IMR-90 (cell line): ENCODE measurements at regions not wholly inside any gene's neighbourhood (a gene's known extent, or its start where the extent isn't known, plus 50 kb on each side); places are given as distances from the start of the nearest gene placed in this dataset.

Experiments
- ATAC-seq: fragments of 200-7000 bp; cut with Tn5 transposase; 2 replicates; pipeline ENCODE4 v1.9.1; 2020; ENCODE audit warnings: low read depth, mild to moderate bottlenecking, moderate library complexity
- BruUV-seq: library from RNA; stranded (reverse); fragments of 400-500 nt; replicated peaks from 2 replicates; lab custom pipeline; 2021; lab: Mats Ljungman, UMichigan
- CTCF ChIA-PET: fragments of 300-600 bp; formaldehyde crosslinking; extraction: SDS; loops from one replicate; lab custom pipeline; 2021; ENCODE audit warnings: antibody characterized with exemption; lab: Yijun Ruan, JAX
- POLR2A ChIA-PET: fragments of 300-600 bp; sonication (Branson Sonifier 250); formaldehyde crosslinking; loops from one replicate; lab custom pipeline; 2022; ENCODE audit warnings: antibody characterized with exemption; ENCODE audit not compliant: unreplicated experiment; lab: Charles Lee
- DNase-seq: peaks from one replicate; pipeline ENCODE4 v3.0.0; 2013
- H2AFZ ChIP-seq: replicated peaks from 2 replicates; pipeline ENCODE3; 2013; ENCODE audit warnings: low read length, mild to moderate bottlenecking; ENCODE audit not compliant: poor library complexity
- H2AK5ac ChIP-seq: 2 replicates; pipeline ENCODE4 v1.6.1; 2013; ENCODE audit warnings: low read depth, low read length, inconsistent platforms
- H2AK9ac ChIP-seq: replicated peaks from 2 replicates; pipeline ENCODE3; 2013; ENCODE audit warnings: mild to moderate bottlenecking, low read depth, low read length, moderate library complexity; ENCODE audit not compliant: poor library complexity
- H2BK120ac ChIP-seq: 2 replicates; pipeline ENCODE4 v1.6.1; 2013; ENCODE audit warnings: low read depth, low read length, inconsistent platforms
- H2BK15ac ChIP-seq: 3 replicates; pipeline ENCODE4 v1.6.1; 2013; ENCODE audit warnings: low read depth, low read length, inconsistent platforms
- H2BK20ac ChIP-seq: 2 replicates; pipeline ENCODE4 v1.6.1; 2013; ENCODE audit warnings: low read depth, mild to moderate bottlenecking, inconsistent platforms, low read length, moderate library complexity
- H2BK5ac ChIP-seq: 2 replicates; pipeline ENCODE4 v1.6.1; 2013; ENCODE audit warnings: mild to moderate bottlenecking, low read depth, low read length, inconsistent platforms; ENCODE audit not compliant: poor library complexity, severe bottlenecking
- H3K14ac ChIP-seq: replicated peaks from 2 replicates; pipeline ENCODE4 v1.6.1; 2013; ENCODE audit warnings: low read depth, low read length, inconsistent platforms
- H3K18ac ChIP-seq: 2 replicates; pipeline ENCODE4 v1.6.1; 2013; ENCODE audit warnings: low read depth, low read length, control low read depth
- H3K23ac ChIP-seq: 2 replicates; pipeline ENCODE4 v1.6.1; 2013; ENCODE audit warnings: low read depth, low read length, inconsistent platforms
- H3K27ac ChIP-seq: 2 replicates; pipeline ENCODE4 v1.5.1; 2013; ENCODE audit warnings: mild to moderate bottlenecking, control low read depth, low read length; ENCODE audit not compliant: insufficient read depth
- H3K27me3 ChIP-seq: 2 replicates; pipeline ENCODE4 v1.6.1; 2013; ENCODE audit warnings: low read length; ENCODE audit not compliant: control insufficient read depth, insufficient read depth
- H3K36me3 ChIP-seq: 2 replicates; pipeline ENCODE4 v1.6.1; 2013; ENCODE audit warnings: low read length, mixed read lengths; ENCODE audit not compliant: control insufficient read depth, insufficient read depth
- H3K4ac ChIP-seq: 2 replicates; pipeline ENCODE4 v1.6.1; 2013; ENCODE audit warnings: low read depth, low read length, inconsistent platforms
- H3K4me1 ChIP-seq: 2 replicates; pipeline ENCODE4 v1.6.1; 2013; ENCODE audit warnings: low read length, mixed read lengths; ENCODE audit not compliant: control insufficient read depth, insufficient read depth
- H3K4me2 ChIP-seq: 2 replicates; pipeline ENCODE4 v1.6.1; 2013; ENCODE audit warnings: low read depth, mild to moderate bottlenecking, control low read depth, low read length, moderate library complexity
- H3K4me3 ChIP-seq: 2 replicates; pipeline ENCODE4 v1.5.1; 2013; ENCODE audit warnings: low read depth, mild to moderate bottlenecking, control low read depth, low read length, moderate library complexity; ENCODE audit not compliant: insufficient read depth
- H3K56ac ChIP-seq: 2 replicates; pipeline ENCODE4 v1.6.1; 2013; ENCODE audit warnings: low read length, inconsistent platforms; ENCODE audit not compliant: insufficient read depth; ENCODE audit errors: extremely low read depth
- H3K79me1 ChIP-seq, 2 experiments: 2 replicates each; pipeline ENCODE4 v1.6.1; 2013; ENCODE audit warnings: low read length in 2 of 2, inconsistent platforms in 1 of 2, low read depth in 1 of 2
- H3K9ac ChIP-seq: 2 replicates; pipeline ENCODE4 v1.6.1; 2013; ENCODE audit warnings: low read depth, low read length, control low read depth
- H3K9me1 ChIP-seq: 2 replicates; pipeline ENCODE4 v1.6.1; 2013; ENCODE audit warnings: low read length, inconsistent platforms; ENCODE audit not compliant: insufficient read depth
- H3K9me3 ChIP-seq: 2 replicates; pipeline ENCODE4 v1.6.1; 2013; ENCODE audit warnings: low read length; ENCODE audit not compliant: control insufficient read depth, insufficient read depth
- H4K20me1 ChIP-seq: 2 replicates; pipeline ENCODE4 v1.6.1; 2013; ENCODE audit warnings: low read length, inconsistent platforms; ENCODE audit not compliant: insufficient read depth
- H4K5ac ChIP-seq: 2 replicates; pipeline ENCODE4 v1.6.1; 2013; ENCODE audit warnings: mild to moderate bottlenecking, low read depth, low read length, control low read depth
- H4K8ac ChIP-seq, 2 experiments: 2 replicates each; pipeline ENCODE4 v1.6.1; 2013; ENCODE audit warnings: low read depth in 2 of 2, low read length in 2 of 2, control low read depth in 1 of 2, inconsistent platforms in 1 of 2
- H4K91ac ChIP-seq: 2 replicates; pipeline ENCODE4 v1.6.1; 2013; ENCODE audit warnings: low read depth, low read length, inconsistent platforms; ENCODE audit not compliant: insufficient read depth
- BHLHE40 ChIP-seq: fragments of 150-350 bp; IDR thresholded peaks from 2 replicates; pipeline ENCODE4 v1.6.1; 2016; ENCODE audit warnings: mild to moderate bottlenecking, low read depth, low read length
- CEBPB ChIP-seq: IDR thresholded peaks from 2 replicates; pipeline ENCODE4 v1.6.1; 2012; ENCODE audit warnings: low read depth, low read length, improper control_type of control experiment
- ELK1 ChIP-seq: fragments of 150-350 bp; IDR thresholded peaks from 2 replicates; pipeline ENCODE4 v1.6.1; 2016; ENCODE audit warnings: low read depth, mild to moderate bottlenecking, low read length, moderate library complexity, borderline replicate concordance
- MXI1 ChIP-seq: IDR thresholded peaks from 2 replicates; pipeline ENCODE4 v1.6.1; 2012; ENCODE audit warnings: low read depth, mild to moderate bottlenecking, low read length, moderate library complexity, borderline replicate concordance
- SMC3 ChIP-seq: fragments of 150-350 bp; IDR thresholded peaks from 2 replicates; pipeline ENCODE4 v1.6.1; 2016; ENCODE audit warnings: low read depth, mild to moderate bottlenecking, antibody characterized with exemption, low read length, moderate library complexity
- WGBS, 2 experiments: methylation state at CpG; one replicate each; pipeline versions ENCODE4 v1.1.5 to v1.1.7; 2013; ENCODE audit warnings: missing lambda C conversion rate in 2 of 2; ENCODE audit not compliant: insufficient read length in 1 of 2; ENCODE audit errors: extremely low coverage in 2 of 2; 5-methylcytosine and 5-hydroxymethylcytosine counted together
- dilution Hi-C: fragments of 300-500 bp; cut with HindIII; formaldehyde crosslinking; loops from one replicate; pipeline ENCODE4 v1.14.3; 2018; ENCODE audit warnings: low sequenced_read_pairs; ENCODE audit not compliant: unreplicated experiment
- in situ Hi-C: fragments of 300-500 bp; cut with MboI; formaldehyde crosslinking; loops from 3 replicates; pipeline ENCODE4 v1.14.3; 2019; ENCODE audit warnings: low sequenced_read_pairs, inconsistent platforms, mixed read lengths
- intact Hi-C: fragments of 100-400 bp; cut with micrococcal nuclease; formaldehyde crosslinking; loops from 2 replicates; pipeline ENCODE4 v1.10.0; 2022

DNA sequence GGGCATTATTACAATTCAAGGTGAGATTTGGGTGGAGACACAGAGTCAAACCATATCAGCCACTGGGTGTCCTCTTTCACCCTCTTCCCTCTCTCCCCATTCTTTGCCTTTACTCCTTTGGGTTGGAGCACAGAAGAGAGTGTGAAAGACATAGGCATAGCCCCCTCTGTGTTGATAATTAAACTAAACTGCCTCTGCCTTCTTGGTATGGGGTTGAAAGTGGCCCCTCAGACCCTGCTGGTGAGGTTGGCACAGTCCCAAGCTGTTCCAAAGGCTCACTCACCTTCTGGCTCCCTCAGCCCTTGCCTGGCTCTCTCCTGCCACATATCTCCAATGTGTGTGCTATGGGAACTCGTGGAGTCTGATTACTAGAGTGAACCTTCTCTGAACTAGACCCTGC, 210.6 kb upstream of the RXFP2 start:
- in situ Hi-C loops, result no loop called here
- BruUV-seq, result no TSS peak

More for the DNA sequence above, 210.6 kb upstream of the RXFP2 start:
- TF ChIP-seq CEBPB (no peak), ELK1 (no peak), BHLHE40 (no peak), SMC3 (no peak), MXI1 (no peak)
- Histone ChIP-seq H3K9me3 (no peaks in the 10 kb centered on the region), H3K79me1 (no peaks in the 10 kb centered on the region), H4K20me1 (no peaks in the 10 kb centered on the region), H2BK15ac (no peak overlapping the region), H3K18ac (no peak overlapping the region), H2AK9ac (no peak overlapping the region), H3K14ac (no peak overlapping the region), H3K27me3 (no peaks in the 10 kb centered on the region), H3K9me1 (no peaks in the 10 kb centered on the region), H3K36me3 (no peaks in the 10 kb centered on the region), H3K27ac (no peak overlapping the region), H3K23ac (no peak overlapping the region), H3K4me3 (no peak overlapping the region), H3K4ac (no peak overlapping the region), H4K5ac (no peak overlapping the region), H4K8ac (no peak overlapping the region), H2AK5ac (no peak overlapping the region), H3K56ac (no peak overlapping the region), H4K91ac (no peak overlapping the region), H3K9ac (no peak overlapping the region), H2BK120ac (no peak overlapping the region), H2BK5ac (no peak overlapping the region), H2AFZ (no peak overlapping the region), H3K4me2 (no peak overlapping the region), H2BK20ac (no peak overlapping the region), H3K4me1 (no peaks in the 10 kb centered on the region)
- ATAC-seq (no peak), DNase-seq (no peak)
- intact Hi-C loops (no loop called here), dilution Hi-C loops (no loop called here)
- WGBS, 2 experiments, result no CpG with 5 or more reads among the region's 1 CpG
- CTCF ChIA-PET, result no interaction called here
- POLR2A ChIA-PET, result no interaction called here
